ENCODE measurements at regions not wholly inside any gene's neighbourhood (a gene's known extent, or its start where the extent isn't known, plus 50 kb on each side); places are given as distances from the start of the nearest gene placed in this dataset.
A peak's percentile ranks its signal among the peaks of the same experiment; 100 is the strongest.

DNA sequence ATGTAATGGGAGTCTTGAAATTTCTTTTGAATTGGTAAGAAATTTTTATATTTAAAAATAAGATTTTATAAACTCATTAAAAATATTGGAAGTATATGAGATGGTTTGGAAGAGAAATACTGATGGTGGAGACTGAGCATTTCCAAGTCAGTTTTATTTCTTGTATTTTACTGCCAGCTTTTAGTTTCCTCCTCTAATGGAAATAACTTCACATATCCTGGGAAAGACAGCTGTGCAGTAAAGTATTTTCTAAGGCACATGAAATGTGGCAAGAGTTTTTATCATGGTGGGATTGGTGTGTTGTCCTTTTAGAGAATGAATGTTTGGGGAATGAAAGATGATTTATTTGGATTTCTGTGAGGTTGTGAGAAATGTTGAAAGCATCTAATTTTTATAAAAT, 346.9 kb upstream of the RGS6 start:
- DNase-seq, result no peak

- DNase-seq, result no peak
Observed at GRCh38 chr14:71586131-71586897, 345.9 kb upstream of the RGS6 start.

DNA sequence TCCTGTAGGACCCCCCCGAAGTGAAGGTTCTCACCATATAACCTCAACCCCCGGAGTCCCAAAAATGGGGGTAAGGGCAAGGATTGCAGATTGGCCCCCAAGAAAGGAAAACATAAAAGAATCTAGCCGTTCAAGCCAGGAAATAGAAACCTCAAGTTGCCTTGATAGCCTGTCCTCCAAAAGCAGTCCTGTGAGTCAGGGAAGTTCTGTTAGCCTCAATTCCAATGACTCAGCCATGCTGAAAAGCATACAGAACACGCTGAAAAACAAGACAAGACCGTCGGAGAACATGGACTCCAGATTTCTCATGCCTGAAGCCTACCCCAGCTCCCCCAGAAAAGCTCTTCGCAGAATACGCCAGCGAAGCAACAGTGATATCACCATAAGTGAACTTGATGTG, 344.2 kb upstream of the RGS6 start:
- no peak for DNase-seq

GRCh38 chr14:71588576-71589215, 343.5 kb upstream of the RGS6 start:
- no peak for DNase-seq

GRCh38 chr14:71589609-71590008, 342.6 kb upstream of the RGS6 start:
- DNase-seq, result no peak

DNA sequence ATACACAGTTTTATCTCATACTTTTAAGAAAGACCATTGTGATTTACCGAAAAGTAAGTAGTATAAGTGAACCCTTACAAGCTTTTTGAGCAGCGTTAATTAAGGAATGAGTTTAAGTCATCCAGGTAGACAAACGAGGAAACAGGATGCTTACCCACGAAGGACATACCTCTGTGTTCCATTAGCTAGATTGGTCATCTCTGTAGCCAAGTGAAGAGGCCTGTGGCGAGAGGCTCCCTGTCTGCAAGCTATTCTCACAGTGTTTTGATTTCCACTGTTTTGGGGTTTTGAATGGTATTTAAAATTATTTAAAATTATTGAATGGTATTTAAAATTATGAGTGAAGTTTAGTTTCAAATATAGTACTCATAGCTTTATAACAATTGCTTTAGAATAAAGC, 342.1 kb upstream of the RGS6 start:
- DNase-seq, result no peak

GRCh38 chr14:71591231-71591630, 341.0 kb upstream of the RGS6 start:
- DNase-seq, result no peak

DNA sequence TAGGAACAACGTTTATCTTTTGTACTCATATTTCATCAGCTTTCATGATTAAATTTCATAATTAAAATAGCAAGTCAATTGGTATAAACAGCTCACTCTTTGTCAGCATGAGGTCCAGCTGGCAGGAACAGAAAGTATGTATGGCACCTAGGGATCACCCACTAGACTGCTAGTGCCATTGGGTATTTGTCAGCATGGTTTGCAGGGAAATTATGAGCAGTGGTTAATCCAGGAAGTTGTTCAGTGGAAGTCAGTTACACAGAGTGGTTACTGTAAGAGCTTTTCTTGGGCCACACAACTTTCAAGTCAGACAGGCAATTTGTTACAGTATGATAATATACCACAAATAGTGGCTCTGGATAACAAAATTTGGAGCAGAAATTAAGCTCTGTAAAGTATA, 340.3 kb upstream of the RGS6 start:
- peak; percentile 82 to 92 for DNase-seq

DNA sequence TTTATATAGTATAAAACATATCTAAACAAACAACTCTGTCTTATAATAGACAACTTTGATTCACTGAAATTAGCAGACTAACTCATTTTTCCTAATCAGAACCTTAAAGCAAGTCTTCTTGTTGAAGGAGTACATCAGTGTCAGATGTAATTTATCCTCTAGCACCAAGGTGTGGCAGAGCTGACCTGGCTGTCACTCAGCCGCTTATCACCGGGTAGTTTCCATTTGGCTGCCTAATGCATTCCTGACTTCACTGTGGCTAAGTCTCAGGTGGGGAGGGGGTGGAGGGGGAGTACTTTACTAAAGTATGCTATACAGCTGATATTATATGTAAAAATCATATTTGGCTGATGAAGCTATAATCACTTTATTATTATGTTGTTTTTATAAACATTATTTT, 339.9 kb upstream of the RGS6 start:
- no peak for DNase-seq

- no peak for DNase-seq
Observed at GRCh38 chr14:71593966-71594365, 338.3 kb upstream of the RGS6 start.

DNA sequence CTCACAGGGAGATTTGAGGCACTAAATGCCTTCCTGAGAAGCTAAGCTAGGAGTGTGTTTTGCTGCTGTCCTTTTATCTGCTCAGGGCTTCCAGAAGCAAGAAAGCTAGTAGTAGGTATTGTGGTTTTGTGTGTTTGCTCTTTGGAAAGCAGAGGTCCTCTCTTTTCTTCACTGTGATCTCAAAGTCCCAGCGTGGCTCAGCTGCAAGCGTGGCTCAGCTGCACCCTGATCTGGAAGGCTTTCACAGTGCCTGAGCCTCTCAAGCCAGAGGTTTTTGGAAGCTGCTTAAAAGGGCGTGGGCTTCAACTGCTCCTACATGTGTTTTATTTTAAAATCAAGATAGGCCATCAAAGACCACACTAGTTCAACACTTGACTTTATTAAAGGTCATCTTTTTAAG, 337.4 kb upstream of the RGS6 start:
- no peak for DNase-seq

DNA sequence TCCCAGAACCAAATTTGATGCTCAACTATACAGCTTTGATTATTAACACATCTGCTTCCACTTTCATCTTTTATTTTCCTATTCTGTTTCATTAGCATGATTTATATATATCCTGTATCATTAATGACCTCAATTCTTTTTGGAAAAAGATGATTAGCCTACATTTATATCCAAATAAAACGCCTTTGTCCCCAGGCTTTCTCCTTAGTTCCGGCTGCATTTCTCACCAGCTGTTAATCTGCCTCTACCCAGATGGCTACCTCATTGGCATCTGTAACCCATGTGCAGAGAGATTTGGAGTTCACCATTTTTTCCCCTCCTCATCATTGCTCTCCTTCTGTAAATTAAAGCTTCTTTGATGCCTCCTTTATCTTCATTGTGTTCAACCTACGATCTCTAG, 336.8 kb upstream of the RGS6 start:
- DNase-seq, result no peak

DNA sequence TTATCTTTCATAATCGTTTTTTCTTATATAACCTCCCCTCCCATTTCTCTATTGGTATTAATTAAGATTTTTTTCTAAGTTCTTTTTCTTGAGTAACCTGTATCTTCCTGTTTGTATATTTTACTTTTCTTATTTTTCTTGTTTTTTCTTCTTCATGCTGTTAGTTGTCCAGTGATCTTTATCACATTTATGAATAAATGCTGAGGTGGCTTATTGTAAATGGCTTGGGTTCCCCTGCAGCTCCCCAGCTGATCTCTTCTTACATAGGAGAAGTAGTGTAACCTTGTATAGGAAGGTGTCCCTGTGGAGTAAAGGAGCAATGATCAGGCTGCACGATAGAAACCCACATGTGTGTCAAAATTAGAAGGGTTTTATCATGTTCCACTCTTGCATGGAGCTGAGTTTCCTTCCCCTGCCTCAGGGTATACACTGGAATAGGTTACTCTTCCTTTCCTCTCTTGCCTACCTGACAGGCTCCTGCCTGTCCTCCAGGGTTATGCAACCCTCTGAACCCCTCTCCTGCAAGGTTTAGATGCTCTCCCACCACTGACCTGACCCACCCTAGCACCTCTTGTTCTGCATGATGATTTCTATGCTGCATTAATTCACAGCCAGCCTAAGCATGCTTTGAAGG, 334.8 kb upstream of the RGS6 start:
- no peak for DNase-seq

DNA sequence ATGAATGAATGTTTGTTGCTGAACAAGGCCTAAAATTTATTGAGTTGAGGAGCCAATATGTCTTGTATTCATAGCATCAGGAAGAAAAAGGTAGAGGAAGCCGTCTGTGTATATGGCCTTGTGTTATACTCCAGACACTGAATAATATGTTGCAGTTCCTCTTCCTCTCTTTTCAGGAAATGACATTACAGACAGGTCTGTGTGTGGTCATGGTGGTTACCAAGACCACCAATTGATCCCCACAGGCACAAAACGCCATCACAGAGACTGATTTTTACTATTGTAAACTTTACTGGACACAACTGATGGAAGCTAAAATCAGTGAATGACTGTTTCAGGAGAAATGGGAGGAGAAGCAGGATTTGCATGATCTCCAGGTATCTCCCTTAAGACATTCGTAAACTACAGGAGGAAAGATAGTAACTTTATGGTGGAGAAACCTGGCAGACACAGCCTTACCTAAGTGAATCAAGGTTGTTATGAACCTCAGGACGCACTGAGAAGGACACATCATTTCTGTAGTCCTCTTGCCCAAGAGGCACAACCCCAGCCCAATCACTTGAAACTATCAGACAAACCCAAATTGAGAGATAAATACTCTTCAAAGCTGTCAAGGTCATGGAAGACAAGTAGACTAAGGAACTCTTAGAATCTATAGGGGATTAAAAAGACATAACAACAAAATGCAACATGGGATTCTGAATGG, 334.1 kb upstream of the RGS6 start:
- peak; percentile 71 to 77 for DNase-seq

DNA sequence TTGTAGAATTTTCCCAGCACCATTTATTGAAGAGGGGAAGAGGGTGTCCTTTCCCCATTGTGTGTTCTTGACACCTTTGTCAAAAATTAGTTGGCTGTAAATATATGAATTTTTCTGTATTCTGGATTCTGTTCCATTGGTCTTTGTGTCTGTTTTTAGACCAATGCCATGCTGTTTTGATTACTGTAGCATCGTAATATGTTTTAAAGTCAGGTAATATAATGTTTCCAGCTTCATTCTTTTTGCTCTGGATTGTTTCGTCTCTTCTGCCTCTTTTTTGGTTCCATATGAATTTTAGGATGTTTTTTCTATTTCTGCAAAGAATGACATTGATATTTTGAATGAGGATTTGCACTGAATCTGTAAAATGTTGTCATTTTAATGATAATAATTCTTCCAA, 331.9 kb upstream of the RGS6 start:
- no peak for DNase-seq

- no peak for DNase-seq
Observed at GRCh38 chr14:71602524-71602923, 329.7 kb upstream of the RGS6 start.

DNA sequence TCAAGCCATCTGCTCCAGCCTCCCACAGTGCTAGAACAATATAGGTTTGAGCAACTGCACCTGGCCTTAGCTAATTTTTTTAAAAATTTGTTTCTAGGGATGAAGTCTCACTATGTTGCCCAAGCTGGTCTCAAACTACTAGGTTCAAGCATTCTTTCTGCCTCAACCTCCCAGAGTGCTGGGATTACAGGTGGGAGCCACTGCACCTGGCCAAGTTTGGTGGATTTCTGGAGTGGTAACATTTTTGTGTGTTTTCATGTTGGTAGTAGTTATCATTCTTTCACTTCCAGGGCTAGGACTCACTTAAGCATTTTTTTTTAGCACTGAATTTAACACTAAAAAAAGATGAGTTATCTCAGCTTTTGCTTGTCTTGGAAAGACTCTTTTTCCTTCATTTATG, 328.0 kb upstream of the RGS6 start:
- DNase-seq, result no peak

- no peak for DNase-seq
Observed at GRCh38 chr14:71606064-71606463, 326.2 kb upstream of the RGS6 start.

- no peak for DNase-seq
Observed at GRCh38 chr14:71606575-71606974, 325.7 kb upstream of the RGS6 start.

DNA sequence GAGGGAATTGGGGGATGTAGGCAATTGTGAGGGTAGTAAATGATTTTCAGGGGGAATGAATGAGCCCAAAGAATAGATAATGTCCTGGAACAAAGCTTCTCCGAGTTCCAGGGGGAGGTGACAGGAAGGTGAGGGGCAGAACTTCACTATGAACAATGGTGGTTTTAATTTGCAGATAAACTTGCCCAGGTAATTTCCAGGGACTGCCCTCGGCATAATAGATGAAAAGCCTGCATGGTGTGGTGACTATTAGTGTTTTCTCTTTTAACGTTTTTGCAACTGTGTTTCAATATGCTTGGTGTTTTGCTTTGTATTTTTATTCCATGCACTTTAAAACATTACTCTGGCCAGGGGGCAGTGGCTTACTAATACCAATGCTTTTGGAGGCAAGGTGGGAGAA, 325.2 kb upstream of the RGS6 start:
- DNase-seq, result no peak

DNA sequence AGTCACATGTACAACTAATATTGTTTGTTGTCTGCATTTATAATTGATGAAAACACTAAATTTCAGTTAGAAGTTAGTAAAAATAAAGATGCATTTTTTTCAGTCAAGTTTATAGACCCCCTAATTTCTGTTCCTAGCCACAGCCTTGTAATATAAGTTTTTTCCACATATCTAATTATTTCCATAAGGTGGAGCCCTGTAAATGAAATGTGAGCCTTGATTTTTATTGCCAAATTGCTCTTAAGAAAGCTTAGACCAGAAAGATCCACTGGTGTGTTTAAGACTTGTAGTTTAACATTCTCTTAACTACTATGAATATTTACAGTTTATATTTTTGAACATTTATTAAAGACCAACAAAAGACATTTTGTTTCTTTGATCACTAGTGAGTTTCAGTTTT, 322.1 kb upstream of the RGS6 start:
- no peak for DNase-seq

DNA sequence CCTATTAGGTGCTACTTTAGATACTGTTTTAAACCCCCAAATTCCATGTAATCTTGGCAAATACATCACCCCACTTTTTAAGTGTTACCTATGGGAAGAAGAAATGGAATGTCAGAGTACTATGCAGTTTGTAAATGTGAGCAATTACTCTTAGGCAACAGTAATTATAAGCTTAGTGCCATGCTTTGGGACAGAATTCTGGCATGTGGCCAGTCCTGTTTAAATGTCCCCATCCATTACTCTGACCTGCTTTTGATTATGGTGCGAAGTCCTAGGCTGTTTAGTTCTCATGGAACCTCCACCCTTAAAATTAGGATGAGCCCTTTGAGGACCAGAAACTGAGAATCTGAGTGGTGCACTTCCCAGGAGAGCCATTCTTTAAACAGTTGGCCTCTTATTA, 321.4 kb upstream of the RGS6 start:
- no peak for DNase-seq

- DNase-seq, result peak in 1 of 2 experiments; percentile 6
Observed at GRCh38 chr14:71613168-71613567, 319.1 kb upstream of the RGS6 start.

DNA sequence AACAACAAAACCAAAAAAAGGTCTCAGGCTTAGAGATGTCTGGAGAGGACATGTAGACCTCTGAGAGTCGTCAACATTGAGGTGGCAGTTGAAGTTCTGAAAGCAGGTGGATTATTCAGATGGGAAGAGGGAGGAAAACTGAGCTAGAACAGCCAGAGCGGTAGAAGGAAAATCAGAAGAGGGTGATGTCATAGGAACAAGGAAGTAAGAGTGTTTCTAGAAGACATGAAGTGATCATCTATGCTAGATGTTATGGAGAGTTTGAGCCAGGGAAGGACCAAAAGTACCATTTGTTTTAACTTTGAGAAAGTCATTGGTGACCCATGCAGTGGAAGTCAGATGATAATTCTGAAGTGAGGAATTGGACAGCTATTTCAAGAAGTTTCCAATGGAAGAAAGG, 316.2 kb upstream of the RGS6 start:
- no peak for DNase-seq
